Heart left ventricle (tissue), 13 donors: ENCODE measurements at regions not wholly inside any gene's neighbourhood (a gene's known extent, or its start where the extent isn't known, plus 50 kb on each side); places are given as distances from the start of the nearest gene placed in this dataset.
"Not testable (repeated sequence)": the region's sequence is repeated elsewhere in the genome, so short reads cannot be mapped to it uniquely, and the experiment has no call there.

ENCODE experiments used
- POLR2A ChIP-seq, 2 donors: fragments of 450-650 bp; IDR thresholded peaks; one replicate each; pipeline ENCODE4 v1.6.1; 2017; ENCODE audit warnings: antibody characterized with exemption in 2 of 2, mild to moderate bottlenecking in 2 of 2, moderate library complexity in 2 of 2
- TF ChIP-seq, protein P1 (sequence below), 12 donors: fragments of 200-600 bp; sonication (generic) in 4 of 12; IDR thresholded peaks; one replicate each; pipeline versions ENCODE4 v1.5.0 to v1.8.0; 2018 to 2022; ENCODE audit warnings: antibody characterized with exemption in 12 of 12, mild to moderate bottlenecking in 5 of 12
- donor health status: ischemic (EF 13 %, LVEDD 7.1; RV severe dilation, severe dysfunction).
- donor health status: DM: no; HTN: yes; CAD: no.
- donor health status: DM: no; HTN: no; CAD: no.
- donor health status: ischemic (EF 25% LVEDD 6.9; RV normal size, moderate dysfunction).
- donor health status: ischemic (EF 25% LVEDD 5.7; RV mildly dilated, moderate dysfunction).
- donor health status: ischemic (EF 35%, LVEDD 5.7; RV mildly dilated, moderate dysfunction).
- donor health status: nonischemic (EF 11% LVEDD 7.7; RV severe dilation, severe dysfunction).
- donor health status: DM: yes; HTN: yes; CAD: no.
- donor health status: PGD.
- donor health status: ischemic (EF 29% LVEDD 5.4; RV normal size, mild dysfunction).
- donor health status: nonischemic (EF 23%, LVEDD 6.1; RV moderate dilation, normal function).

DNA sequence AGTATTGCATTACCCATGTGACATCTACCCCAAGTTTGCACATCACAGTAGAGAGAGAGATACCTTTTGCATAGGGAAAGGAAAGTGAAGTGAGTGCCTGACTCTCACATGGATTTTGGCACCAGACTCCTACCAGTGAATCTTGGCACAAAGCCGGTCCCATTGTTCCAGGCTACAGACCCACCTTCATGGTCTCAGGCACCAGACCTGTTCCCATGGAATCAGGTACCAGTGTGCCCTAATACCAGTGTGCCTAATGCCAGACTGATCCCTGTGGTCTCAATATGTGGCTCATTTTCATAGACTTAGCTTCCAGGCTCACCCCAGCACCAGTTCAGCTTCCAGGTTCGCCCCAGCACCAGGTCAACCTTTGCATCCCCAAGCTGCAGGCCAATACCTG, 279.1 kb downstream of the CNTNAP3 start:
- TF ChIP-seq, protein P1, sequence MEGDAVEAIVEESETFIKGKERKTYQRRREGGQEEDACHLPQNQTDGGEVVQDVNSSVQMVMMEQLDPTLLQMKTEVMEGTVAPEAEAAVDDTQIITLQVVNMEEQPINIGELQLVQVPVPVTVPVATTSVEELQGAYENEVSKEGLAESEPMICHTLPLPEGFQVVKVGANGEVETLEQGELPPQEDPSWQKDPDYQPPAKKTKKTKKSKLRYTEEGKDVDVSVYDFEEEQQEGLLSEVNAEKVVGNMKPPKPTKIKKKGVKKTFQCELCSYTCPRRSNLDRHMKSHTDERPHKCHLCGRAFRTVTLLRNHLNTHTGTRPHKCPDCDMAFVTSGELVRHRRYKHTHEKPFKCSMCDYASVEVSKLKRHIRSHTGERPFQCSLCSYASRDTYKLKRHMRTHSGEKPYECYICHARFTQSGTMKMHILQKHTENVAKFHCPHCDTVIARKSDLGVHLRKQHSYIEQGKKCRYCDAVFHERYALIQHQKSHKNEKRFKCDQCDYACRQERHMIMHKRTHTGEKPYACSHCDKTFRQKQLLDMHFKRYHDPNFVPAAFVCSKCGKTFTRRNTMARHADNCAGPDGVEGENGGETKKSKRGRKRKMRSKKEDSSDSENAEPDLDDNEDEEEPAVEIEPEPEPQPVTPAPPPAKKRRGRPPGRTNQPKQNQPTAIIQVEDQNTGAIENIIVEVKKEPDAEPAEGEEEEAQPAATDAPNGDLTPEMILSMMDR (IDR thresholded peaks at IDR 0.05), result not testable (repeated sequence)
- not testable (repeated sequence) for TF ChIP-seq POLR2A (IDR thresholded peaks at IDR 0.05)
